HS-27A (cell line): ENCODE measurements at regions not wholly inside any gene's neighbourhood (a gene's known extent, or its start where the extent isn't known, plus 50 kb on each side); places are given as distances from the start of the nearest gene placed in this dataset.
"Not testable (repeated sequence)": the region's sequence is repeated elsewhere in the genome, so short reads cannot be mapped to it uniquely, and the experiment has no call there.

ENCODE experiments used
- DNase-seq: peaks from one replicate; pipeline ENCODE4 v3.0.0-alpha.2; 2012; ENCODE audit warnings: low read depth, missing footprints

GRCh38 chr2:35125278-35125677, 1230.3 kb upstream of the CRIM1 start:
- no peak for DNase-seq

GRCh38 chr2:35116151-35116550, 1239.4 kb upstream of the CRIM1 start:
- DNase-seq: no peak

- DNase-seq: no peak
These were observed 1240.8 kb upstream of the CRIM1 start for GRCh38 chr2:35114765-35115164.

DNA sequence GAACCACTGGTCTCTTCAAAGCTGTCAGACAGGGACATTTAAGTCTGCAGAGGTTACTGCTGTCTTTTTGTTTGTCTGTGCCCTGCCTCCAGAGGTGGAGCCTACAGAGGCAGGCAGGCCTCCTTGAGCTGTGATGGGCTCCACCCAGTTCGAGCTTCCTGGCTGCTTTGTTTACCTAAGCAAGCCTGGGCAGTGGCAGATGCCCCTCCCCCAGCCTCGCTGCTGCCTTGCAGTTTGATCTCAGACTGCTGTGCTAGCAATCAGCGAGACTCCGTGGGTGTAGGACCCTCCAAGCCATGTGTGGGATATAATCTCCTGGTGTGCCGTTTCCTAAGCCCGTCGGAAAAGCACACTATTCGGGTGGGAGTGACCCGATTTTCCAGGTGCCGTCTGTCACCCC, 1243.2 kb upstream of the CRIM1 start:
- DNase-seq: not testable (repeated sequence)

- DNase-seq: no peak
These were observed 1251.3 kb upstream of the CRIM1 start for GRCh38 chr2:35104309-35104708.

GRCh38 chr2:35099342-35099741, 1256.2 kb upstream of the CRIM1 start:
- DNase-seq: no peak

- DNase-seq: no peak
These were observed 1273.5 kb upstream of the CRIM1 start for GRCh38 chr2:35082072-35082471.

DNA sequence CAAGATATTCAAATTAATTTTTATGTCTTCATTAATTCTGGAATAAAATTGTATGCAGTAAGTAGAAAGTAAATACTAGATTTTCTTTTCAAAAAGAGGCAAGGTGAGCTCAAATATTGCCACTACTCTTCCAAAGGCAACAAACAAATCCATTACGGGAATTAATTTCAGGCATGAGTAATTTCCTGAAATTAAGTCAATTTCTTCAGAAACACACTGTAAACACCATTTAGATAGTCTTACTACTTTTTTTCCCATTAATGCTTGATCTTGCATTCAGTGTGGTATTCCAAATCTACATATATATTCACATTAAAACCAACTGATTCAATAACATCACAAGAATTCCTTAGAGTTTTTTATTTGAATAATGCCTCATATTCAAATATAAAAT, 1274.0 kb upstream of the CRIM1 start:
- no peak for DNase-seq

GRCh38 chr2:35081001-35081621, 1274.5 kb upstream of the CRIM1 start:
- no peak for DNase-seq

DNA sequence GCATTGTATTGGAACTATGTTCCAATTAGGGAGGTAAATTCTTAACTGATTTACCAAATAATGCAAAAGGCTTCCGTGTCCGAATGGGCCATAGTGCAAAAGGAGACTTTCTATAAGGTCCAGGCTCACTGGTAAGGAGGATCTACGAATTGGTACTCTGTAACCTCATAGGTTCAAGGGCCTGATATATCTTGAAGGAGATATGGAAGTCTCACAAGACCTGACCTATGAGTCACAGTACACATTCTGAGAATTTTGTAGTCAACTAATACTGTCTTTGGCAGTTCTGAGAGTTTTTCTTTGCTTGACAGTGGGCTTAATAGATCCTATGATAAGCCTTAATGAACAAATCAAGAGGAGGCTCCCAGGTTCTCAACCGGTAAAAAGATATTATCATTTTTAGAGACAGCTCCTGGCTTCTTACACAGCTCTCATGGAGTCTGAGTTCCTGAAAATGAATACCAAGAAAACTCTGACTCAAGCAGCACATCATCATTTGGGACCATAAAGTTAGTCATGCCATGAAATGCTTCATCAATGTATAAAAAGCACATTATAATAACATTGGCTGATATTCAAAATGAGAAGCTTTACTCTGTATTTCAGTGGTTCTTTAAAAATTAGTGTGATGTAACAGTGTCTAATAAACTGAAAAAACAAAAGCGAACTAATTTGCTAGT, 1275.2 kb upstream of the CRIM1 start:
- DNase-seq: no peak

DNA sequence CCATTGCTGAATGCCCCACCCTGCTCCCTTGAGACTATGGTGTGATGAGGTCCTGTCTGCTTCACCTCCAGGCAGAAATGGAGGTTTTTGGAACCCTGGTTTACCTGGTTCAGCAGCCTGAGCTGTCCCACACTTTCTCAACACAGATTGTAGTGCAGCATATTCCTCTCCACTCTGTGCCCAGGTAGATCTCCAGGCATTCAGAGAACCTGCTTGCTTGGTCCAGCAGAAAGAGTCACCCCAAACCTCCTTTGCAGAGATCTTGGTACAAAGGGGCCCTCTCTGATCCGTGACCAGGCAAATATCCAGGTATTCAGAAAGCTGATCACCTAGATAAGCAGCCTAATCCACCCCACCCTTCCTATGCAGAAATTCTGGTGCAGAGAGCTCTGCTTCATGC, 1288.2 kb upstream of the CRIM1 start:
- DNase-seq: no peak

GRCh38 chr2:35063836-35064235, 1291.7 kb upstream of the CRIM1 start:
- no peak for DNase-seq

- DNase-seq: no peak
These were observed 1319.7 kb upstream of the CRIM1 start for GRCh38 chr2:35035883-35036282.

DNA sequence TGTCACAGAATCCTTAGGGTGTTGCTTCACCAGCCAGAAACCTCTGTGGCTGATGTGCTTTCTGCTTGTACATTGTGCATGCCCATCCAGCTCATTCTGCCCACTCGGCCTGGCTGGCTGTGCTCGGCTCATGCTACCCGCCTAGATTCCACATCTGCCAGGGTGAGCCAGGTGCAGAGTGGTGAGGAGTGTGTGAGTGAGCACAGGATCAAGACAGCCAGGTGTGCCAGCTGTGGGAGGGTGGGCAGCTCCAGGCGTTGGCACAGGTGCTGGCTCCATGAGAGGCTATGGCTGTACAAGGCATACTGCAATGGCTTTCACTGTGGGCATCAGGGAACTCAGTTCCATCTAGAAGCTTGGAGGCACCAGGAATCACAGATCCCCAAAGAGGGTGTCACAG, 1321.8 kb upstream of the CRIM1 start:
- DNase-seq: no peak

DNA sequence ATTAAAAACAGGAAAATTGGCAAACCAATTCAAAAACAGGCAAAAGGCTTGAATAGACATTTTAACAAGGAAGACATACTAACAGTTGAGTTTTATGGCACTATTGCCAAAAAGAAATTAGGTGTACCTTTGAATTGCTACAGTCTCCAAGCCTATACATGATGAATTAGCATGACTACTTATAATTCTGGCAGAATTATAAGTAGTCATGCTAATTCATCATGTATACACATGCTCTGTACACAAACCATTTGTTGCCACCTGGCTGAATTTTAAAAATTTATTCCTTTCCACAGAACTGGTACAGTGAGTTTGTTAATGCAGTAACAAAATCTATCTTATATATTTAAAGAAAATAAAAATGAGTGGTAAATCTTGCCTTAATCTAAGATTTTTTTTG, 1332.0 kb upstream of the CRIM1 start:
- no peak for DNase-seq

GRCh38 chr2:35000453-35000852, 1355.1 kb upstream of the CRIM1 start:
- no peak for DNase-seq

DNA sequence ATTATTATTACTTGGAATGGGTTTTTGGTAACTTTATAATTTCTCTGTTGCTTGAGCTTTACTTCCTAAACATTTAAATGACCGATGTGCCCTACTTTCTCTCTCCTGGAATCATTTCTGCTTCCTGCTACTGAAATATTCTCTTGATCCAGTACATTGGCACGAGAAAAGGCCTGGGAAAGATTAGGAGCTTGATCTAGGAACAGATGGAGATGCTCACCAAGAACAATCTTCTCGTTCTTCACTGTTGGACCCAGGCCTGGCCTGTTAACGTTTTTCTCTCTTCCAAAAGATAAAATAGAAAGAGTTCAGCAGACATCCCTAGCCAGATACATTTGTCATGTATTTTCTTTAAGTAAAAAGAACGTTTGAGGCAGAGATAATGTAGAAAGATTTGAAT, 1356.8 kb upstream of the CRIM1 start:
- DNase-seq: no peak

GRCh38 chr2:34997779-34998178, 1357.8 kb upstream of the CRIM1 start:
- DNase-seq: no peak

- no peak for DNase-seq
These were observed 1360.4 kb upstream of the CRIM1 start for GRCh38 chr2:34995196-34995595.

DNA sequence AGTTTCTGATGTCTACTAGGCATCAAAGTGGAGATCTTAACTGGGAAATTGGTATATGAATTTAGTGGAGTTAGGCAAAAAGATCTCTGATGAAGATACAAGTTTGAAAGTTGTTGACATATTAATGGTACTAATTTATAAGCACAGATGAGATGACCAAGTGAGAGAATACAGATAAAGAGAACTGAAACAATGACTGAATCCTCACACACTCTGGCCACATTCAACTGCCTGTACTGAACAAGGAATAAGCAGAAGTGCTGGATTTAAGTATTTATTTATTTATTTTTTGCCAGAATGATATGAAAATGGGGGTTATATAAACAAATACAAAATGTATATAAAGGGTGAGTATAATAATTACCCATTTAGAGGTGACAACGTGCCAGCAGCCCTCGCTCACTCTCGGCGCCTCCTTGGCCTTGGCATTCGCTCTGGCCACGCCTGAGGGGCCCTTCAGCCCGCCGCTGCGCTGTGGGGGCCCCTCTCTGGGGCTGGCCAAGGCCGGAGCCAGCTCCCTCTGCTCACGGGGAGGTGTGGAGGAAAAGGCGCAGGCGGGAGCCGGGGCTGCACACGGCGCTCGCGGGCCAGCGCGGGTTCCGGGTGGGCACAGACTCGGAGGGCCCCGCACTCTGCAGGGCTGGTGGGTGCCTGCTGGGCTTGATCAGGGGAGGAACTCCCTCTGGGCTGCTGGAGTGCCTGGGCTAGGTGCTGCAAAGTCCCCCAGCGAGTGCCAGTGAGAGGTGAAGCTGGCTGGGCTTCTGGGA, 1363.9 kb upstream of the CRIM1 start:
- no peak for DNase-seq

DNA sequence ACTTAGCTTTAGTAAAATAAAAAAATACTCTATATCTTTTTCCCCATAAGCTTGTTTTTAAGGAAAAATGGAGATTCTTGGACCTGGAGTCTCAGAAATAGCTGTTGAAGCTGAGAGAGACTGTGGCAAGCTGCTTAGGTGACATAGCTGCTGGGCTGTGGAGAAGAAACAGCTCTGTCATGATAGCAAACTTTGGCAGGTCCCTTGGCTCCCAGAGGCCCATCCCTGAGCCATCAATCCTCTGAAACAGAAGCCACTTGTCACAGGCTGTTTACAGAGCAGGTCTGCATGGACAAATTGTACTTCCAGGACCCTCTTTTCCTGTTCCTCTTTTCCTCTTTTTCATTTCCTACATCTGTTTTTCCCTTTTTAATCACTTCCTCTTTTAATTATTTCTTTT, 1370.1 kb upstream of the CRIM1 start:
- no peak for DNase-seq

DNA sequence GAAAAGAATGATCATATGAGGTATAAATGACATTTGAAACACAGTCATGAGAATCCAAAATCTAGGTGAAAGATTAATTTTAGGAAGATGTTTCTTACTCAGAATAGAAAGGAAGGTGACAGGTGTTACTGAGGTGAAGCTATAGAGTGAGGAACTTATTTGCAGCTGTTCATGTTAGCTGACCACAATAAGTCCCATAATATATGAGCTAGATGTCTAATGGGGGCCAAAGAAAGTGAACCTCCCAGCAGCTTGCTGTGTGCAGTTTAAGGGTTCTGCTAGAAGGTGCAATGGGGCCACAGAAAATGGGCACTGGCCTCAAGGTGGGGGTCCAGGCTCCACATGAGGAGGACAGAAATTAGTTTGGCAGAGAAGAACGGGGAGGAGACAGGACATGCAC, 1374.9 kb upstream of the CRIM1 start:
- no peak for DNase-seq

DNA sequence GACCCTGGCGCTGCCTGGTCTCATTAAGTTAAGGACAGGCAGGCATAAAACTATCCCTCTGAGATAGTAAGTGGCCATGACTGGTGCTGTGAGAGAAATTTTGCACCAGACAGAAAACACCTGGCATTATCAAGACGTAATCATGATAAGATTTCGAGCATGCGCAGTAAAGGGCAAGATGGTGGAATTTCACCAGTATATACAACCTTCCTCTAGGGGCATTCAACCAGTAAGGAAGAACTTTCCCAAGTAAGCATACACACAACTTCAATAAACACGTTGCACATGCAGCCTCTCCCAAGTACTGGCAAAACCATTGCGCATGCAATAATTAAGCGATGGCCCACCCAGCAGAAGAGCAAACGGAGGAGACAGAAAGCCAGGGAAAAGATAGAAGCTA, 1376.4 kb upstream of the CRIM1 start:
- no peak for DNase-seq
